Loucy (cell line): ENCODE measurements at regions not wholly inside any gene's neighbourhood (a gene's known extent, or its start where the extent isn't known, plus 50 kb on each side); places are given as distances from the start of the nearest gene placed in this dataset.

Source experiments
- H2AFZ ChIP-seq: fragments of 200-600 bp; sonication (generic); 2 replicates; pipeline ENCODE4 v1.6.0; 2016; ENCODE audit warnings: antibody characterized with exemption, mild to moderate bottlenecking, low read length, moderate library complexity
- H3F3A ChIP-seq: fragments of 200-600 bp; 2 replicates; pipeline ENCODE4 v1.6.0; 2016; ENCODE audit warnings: antibody characterized with exemption, low read depth, mild to moderate bottlenecking
- H3K27me3 ChIP-seq: fragments of 200-600 bp; sonication (generic); 2 replicates; pipeline ENCODE4 v1.6.1; 2014; ENCODE audit warnings: low read length, mild to moderate bottlenecking; ENCODE audit not compliant: insufficient read depth, poor library complexity, severe bottlenecking
- H3K36me3 ChIP-seq: fragments of 200-600 bp; sonication (generic); 2 replicates; pipeline ENCODE4 v1.6.1; 2016; ENCODE audit warnings: low read length; ENCODE audit not compliant: insufficient read depth
- H3K4me1 ChIP-seq: fragments of 200-600 bp; sonication (generic); 2 replicates; pipeline ENCODE4 v1.5.1; 2014; ENCODE audit warnings: low read length, mild to moderate bottlenecking; ENCODE audit not compliant: insufficient read depth, poor library complexity, severe bottlenecking
- H3K4me2 ChIP-seq: fragments of 200-600 bp; sonication (generic); 2 replicates; pipeline ENCODE4 v1.6.0; 2014; ENCODE audit warnings: antibody characterized with exemption, low read length, low read depth, mild to moderate bottlenecking; ENCODE audit not compliant: poor library complexity, severe bottlenecking
- H3K4me3 ChIP-seq: fragments of 200-600 bp; sonication (generic); 2 replicates; pipeline ENCODE4 v1.5.1; 2014; ENCODE audit warnings: low read length, mild to moderate bottlenecking, mixed read lengths; ENCODE audit not compliant: poor library complexity, severe bottlenecking
- H3K79me2 ChIP-seq: fragments of 200-600 bp; sonication (generic); 2 replicates; pipeline ENCODE4 v1.6.1; 2014; ENCODE audit warnings: low read length; ENCODE audit not compliant: insufficient read depth
- H3K9ac ChIP-seq: fragments of 200-600 bp; sonication (generic); 2 replicates; pipeline ENCODE4 v1.6.0; 2014; ENCODE audit warnings: mild to moderate bottlenecking, low read depth, low read length, moderate library complexity; ENCODE audit not compliant: poor library complexity, severe bottlenecking
- H3K9me2 ChIP-seq: fragments of 200-600 bp; sonication (generic); replicated peaks from 2 replicates; pipeline ENCODE4 v1.6.1; 2016; ENCODE audit warnings: low read depth, low read length, mixed read lengths
- H3K9me3 ChIP-seq: fragments of 200-600 bp; sonication (generic); 2 replicates; pipeline ENCODE4 v1.6.1; 2014; ENCODE audit warnings: mild to moderate bottlenecking, antibody characterized with exemption, low read length, low read depth; ENCODE audit not compliant: insufficient read depth
- H4K20me1 ChIP-seq: fragments of 200-600 bp; sonication (generic); 2 replicates; pipeline ENCODE4 v1.6.0; 2014; ENCODE audit warnings: antibody characterized with exemption, low read length, mild to moderate bottlenecking; ENCODE audit not compliant: insufficient read depth, poor library complexity, severe bottlenecking
- CTCF ChIP-seq: fragments of 200-600 bp; sonication (generic); conservative IDR thresholded peaks from 2 replicates; pipeline ENCODE4 v1.5.1; 2014; ENCODE audit warnings: mild to moderate bottlenecking, antibody characterized with exemption, low read length
- EZH2phosphoT487 ChIP-seq: fragments of 200-600 bp; IDR thresholded peaks from 2 replicates; pipeline ENCODE4 v1.6.1; 2018; ENCODE audit warnings: antibody characterized with exemption, mild to moderate bottlenecking, moderate library complexity, borderline replicate concordance

- H4K20me1 ChIP-seq: no peaks in the 10 kb centered on the region
- H3K4me1 ChIP-seq: peaks cover 40% of the 10 kb centered on the region
- H3K9ac ChIP-seq: no peak overlapping the region
- no peaks in the 10 kb centered on the region for H3K9me2 ChIP-seq
- no peaks in the 10 kb centered on the region for H3F3A ChIP-seq
- H3K9me3 ChIP-seq: no peaks in the 10 kb centered on the region
- TF ChIP-seq CTCF (no peak), EZH2phosphoT487 (no peak)
- no peaks in the 10 kb centered on the region for H3K79me2 ChIP-seq
- no peak overlapping the region for H3K4me2 ChIP-seq
- no peaks in the 10 kb centered on the region for H3K36me3 ChIP-seq
- no peak overlapping the region for H2AFZ ChIP-seq
- H3K27me3 ChIP-seq: no peaks in the 10 kb centered on the region
- no peak overlapping the region for H3K4me3 ChIP-seq
Observed at GRCh38 chr4:108398836-108399235, 221.5 kb upstream of the RPL34 start.

DNA sequence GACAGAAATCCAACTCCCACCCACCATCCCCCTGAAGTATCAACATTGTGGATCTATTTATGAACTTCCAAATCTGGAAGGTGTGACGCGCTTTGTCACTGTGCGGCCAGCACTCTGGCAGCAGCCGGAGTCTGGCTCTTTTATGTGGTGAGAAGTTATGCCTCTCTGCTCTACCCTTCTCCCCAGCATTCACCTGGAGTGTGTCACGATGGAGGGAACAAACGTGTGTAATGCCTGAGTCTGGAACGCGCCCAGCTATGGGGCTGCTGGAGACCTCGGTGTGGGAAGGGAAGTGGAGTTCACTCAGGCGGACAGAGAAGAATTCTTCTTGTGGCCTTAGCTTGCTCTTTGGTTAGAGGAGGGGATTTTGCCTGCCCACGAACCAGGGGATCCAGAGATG, 222.1 kb upstream of the RPL34 start:
- Histone ChIP-seq H3K79me2 (no peaks in the 10 kb centered on the region), H3K4me1 (peaks cover 44% of the 10 kb centered on the region), H3K9ac (no peak overlapping the region), H3K9me2 (no peaks in the 10 kb centered on the region), H3K36me3 (no peaks in the 10 kb centered on the region), H3K27me3 (no peaks in the 10 kb centered on the region), H3F3A (no peaks in the 10 kb centered on the region), H3K4me2 (no peak overlapping the region), H2AFZ (no peak overlapping the region), H3K9me3 (no peaks in the 10 kb centered on the region), H3K4me3 (no peak overlapping the region), H4K20me1 (no peaks in the 10 kb centered on the region)
- TF ChIP-seq CTCF: no peak
- TF ChIP-seq EZH2phosphoT487: no peak

DNA sequence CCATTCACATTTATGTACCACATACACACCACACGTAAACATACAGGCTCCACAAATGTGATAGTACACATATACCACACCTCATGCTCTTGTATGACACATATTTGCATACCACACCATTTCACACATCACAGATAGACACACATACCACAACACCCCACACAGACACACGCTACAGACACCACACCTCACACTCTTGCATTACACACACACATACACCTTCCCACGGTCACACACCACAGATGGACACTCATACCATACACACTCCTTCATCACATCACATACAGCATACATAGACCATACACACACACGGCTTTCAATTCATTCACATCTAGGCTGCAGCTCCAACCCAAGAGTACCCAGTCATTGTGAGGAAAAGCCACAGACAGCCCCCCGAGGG, 222.5 kb upstream of the RPL34 start:
- H2AFZ ChIP-seq: no peak overlapping the region

More for the DNA sequence above, 222.5 kb upstream of the RPL34 start:
- Histone ChIP-seq H3K36me3 (no peaks in the 10 kb centered on the region), H3K9ac (no peak overlapping the region), H3K4me1 (peaks cover 45% of the 10 kb centered on the region), H3K9me2 (no peaks in the 10 kb centered on the region), H3K79me2 (no peaks in the 10 kb centered on the region), H4K20me1 (no peaks in the 10 kb centered on the region), H3K27me3 (no peaks in the 10 kb centered on the region), H3K4me3 (no peak overlapping the region), H3F3A (no peaks in the 10 kb centered on the region), H3K4me2 (no peak overlapping the region), H3K9me3 (no peaks in the 10 kb centered on the region)
- TF ChIP-seq EZH2phosphoT487 (no peak), CTCF (no peak)
